ENCODE measurements at regions not wholly inside any gene's neighbourhood (a gene's known extent, or its start where the extent isn't known, plus 50 kb on each side); places are given as distances from the start of the nearest gene placed in this dataset.

- BruUV-seq (replicated peaks), result no TSS peak
- TF ChIP-seq CTCF (conservative IDR thresholded peaks at IDR 0.05) (no peak), EZH2 (IDR thresholded peaks at IDR 0.05; ENCODE audit: low read depth) (no peak)
- POLR2A ChIA-PET (ENCODE audit: unreplicated experiment), result no interaction called here
Measured at GRCh38 chr13:70945506-70945905, 837.3 kb upstream of the KLHL1 start.

GRCh38 chr13:70941454-70941853, 833.2 kb upstream of the KLHL1 start:
- Histone ChIP-seq H3K79me2 (ENCODE audit: low read depth) (no peaks in the 10 kb centered on the region), H3K4me3 (no peak overlapping the region), H3K9me3 (ENCODE audit: insufficient read depth, low read depth) (no peaks in the 10 kb centered on the region), H3K4me1 (replicated peaks; ENCODE audit: insufficient read depth) (no peaks in the 10 kb centered on the region), H3K27me3 (ENCODE audit: insufficient read depth, low read depth) (no peaks in the 10 kb centered on the region), H2AFZ (no peak overlapping the region; the same call in 1 of the 2 replicates), H3F3A (ENCODE audit: insufficient read depth, low read depth) (no peaks in the 10 kb centered on the region), H3K27ac (no peak overlapping the region), H4K20me1 (ENCODE audit: insufficient read depth) (no peaks in the 10 kb centered on the region), H3K9me2 (ENCODE audit: insufficient read depth) (no peaks in the 10 kb centered on the region), H3K36me3 (ENCODE audit: low read depth) (no peaks in the 10 kb centered on the region), H3K4me2 (no peak overlapping the region)
- ChIA-PET POLR2A (ENCODE audit: unreplicated experiment) (no interaction called here), CTCF (no interaction called here)
- no peak for DNase-seq
- BruUV-seq (replicated peaks), result no TSS peak
- no peak for TF ChIP-seq EZH2 (IDR thresholded peaks at IDR 0.05; ENCODE audit: low read depth)
- no peak for TF ChIP-seq CTCF (conservative IDR thresholded peaks at IDR 0.05)
- intact Hi-C loops (cut with micrococcal nuclease; ENCODE audit: unreplicated experiment), result no loop called here

More at GRCh38 chr13:70945506-70945905, 837.3 kb upstream of the KLHL1 start:
- H3K9me3 ChIP-seq (ENCODE audit: insufficient read depth, low read depth), result no peaks in the 10 kb centered on the region
- H3K4me3 ChIP-seq, result no peak overlapping the region
- DNase-seq, result no peak
- no peaks in the 10 kb centered on the region for H4K20me1 ChIP-seq (ENCODE audit: insufficient read depth)
- no peaks in the 10 kb centered on the region for H3K36me3 ChIP-seq (ENCODE audit: low read depth)
- CTCF ChIA-PET, result no interaction called here
- intact Hi-C loops (cut with micrococcal nuclease; ENCODE audit: unreplicated experiment), result no loop called here
- no peaks in the 10 kb centered on the region for H3K4me1 ChIP-seq (replicated peaks; ENCODE audit: insufficient read depth)
- no peaks in the 10 kb centered on the region for H3K27me3 ChIP-seq (ENCODE audit: insufficient read depth, low read depth)
- H2AFZ ChIP-seq, result no peak overlapping the region
- H3K27ac ChIP-seq, result no peak overlapping the region
- H3K9me2 ChIP-seq (ENCODE audit: insufficient read depth), result no peaks in the 10 kb centered on the region
- no peaks in the 10 kb centered on the region for H3K79me2 ChIP-seq (ENCODE audit: low read depth)
- H3K4me2 ChIP-seq, result no peak overlapping the region
- no peaks in the 10 kb centered on the region for H3F3A ChIP-seq (ENCODE audit: insufficient read depth, low read depth)

DNA sequence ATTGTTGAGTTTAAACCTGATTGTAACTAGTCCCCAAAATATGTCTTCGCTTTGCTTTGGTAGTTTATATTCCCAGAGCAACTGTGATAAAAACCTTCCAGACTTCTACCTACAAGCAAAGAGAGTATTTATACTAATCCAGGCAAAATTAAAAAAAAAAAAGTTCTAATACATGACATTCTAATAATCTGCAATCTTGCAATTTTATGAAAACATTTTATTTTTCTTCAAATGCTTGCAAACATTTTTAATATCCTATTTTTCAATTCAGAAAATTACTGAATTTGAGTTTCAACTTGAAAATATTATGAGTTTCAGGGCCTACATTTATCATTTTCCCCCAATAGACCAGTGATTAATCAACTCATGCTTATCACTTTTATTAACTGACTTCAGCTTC, 830.2 kb upstream of the KLHL1 start:
- Histone ChIP-seq H4K20me1 (ENCODE audit: insufficient read depth) (no peaks in the 10 kb centered on the region), H3K9me3 (ENCODE audit: insufficient read depth, low read depth) (no peaks in the 10 kb centered on the region), H3K9me2 (ENCODE audit: insufficient read depth) (no peaks in the 10 kb centered on the region), H3K4me2 (no peak overlapping the region), H3F3A (ENCODE audit: insufficient read depth, low read depth) (no peaks in the 10 kb centered on the region), H3K27me3 (ENCODE audit: insufficient read depth, low read depth) (no peaks in the 10 kb centered on the region), H3K4me3 (no peak overlapping the region), H3K36me3 (ENCODE audit: low read depth) (no peaks in the 10 kb centered on the region), H2AFZ (no peak overlapping the region), H3K27ac (no peak overlapping the region), H3K79me2 (ENCODE audit: low read depth) (no peaks in the 10 kb centered on the region), H3K4me1 (replicated peaks; ENCODE audit: insufficient read depth) (no peaks in the 10 kb centered on the region)
- no peak for DNase-seq
- intact Hi-C loops (cut with micrococcal nuclease; ENCODE audit: unreplicated experiment), result no loop called here
- POLR2A ChIA-PET (ENCODE audit: unreplicated experiment), result no interaction called here
- no TSS peak for BruUV-seq (replicated peaks)
- no peak for TF ChIP-seq CTCF (conservative IDR thresholded peaks at IDR 0.05)
- no peak for TF ChIP-seq EZH2 (IDR thresholded peaks at IDR 0.05; ENCODE audit: low read depth)
- CTCF ChIA-PET, result no interaction called here

All from PC-9 (cell line).